Activated CD4-positive, alpha-beta T cell treated with anti-CD3 and anti-CD28 coated beads, Interleukin-2, amount 50 U/mL, for 1 hour (primary cell): ENCODE measurements at regions not wholly inside any gene's neighbourhood (a gene's known extent, or its start where the extent isn't known, plus 50 kb on each side); places are given as distances from the start of the nearest gene placed in this dataset.
"Not testable (repeated sequence)": the region's sequence is repeated elsewhere in the genome, so short reads cannot be mapped to it uniquely, and the experiment has no call there.

Experiments used
- DNase-seq: peaks from one replicate; pipeline ENCODE4 v3.0.0-alpha.2; 2020

DNA sequence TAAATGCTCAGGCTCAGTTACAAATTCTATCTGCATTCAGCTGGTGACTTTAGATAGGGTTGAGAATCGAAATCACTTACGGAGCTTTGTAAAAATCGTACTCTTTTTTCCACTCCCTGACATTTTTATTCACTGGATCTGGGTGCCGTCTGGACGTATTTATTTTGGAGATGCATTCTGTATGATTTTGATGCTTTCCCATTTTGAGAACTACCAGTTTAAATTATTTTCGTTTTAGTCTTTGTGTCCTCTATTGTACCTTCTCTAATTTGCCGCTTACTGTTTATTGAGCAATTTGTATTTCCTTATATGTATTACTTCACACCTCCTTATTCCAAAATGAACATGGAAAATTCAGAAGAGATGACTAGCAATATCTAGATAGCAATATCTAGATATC is 96.2 kb downstream of the FASLG start:
- DNase-seq: no peak

DNA sequence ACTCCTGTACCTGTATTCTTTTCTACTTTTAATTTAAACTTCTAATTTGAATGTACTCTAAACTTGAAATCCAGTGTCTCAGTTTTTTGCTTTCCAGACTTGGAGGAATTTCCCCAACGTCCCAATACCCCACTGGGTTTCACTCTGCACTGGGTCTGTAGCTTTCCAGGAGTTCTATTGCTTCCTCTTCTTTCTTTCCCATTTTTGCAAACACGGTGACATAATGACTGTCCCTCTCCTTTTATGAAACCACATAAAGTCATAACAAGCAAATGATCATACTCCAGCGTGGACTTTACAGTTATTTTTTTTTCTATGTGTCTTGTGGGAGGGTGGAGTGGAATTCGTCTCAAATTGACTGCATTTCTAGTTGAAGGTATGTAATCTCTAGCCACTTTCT is 97.1 kb downstream of the FASLG start:
- DNase-seq: no peak

DNA sequence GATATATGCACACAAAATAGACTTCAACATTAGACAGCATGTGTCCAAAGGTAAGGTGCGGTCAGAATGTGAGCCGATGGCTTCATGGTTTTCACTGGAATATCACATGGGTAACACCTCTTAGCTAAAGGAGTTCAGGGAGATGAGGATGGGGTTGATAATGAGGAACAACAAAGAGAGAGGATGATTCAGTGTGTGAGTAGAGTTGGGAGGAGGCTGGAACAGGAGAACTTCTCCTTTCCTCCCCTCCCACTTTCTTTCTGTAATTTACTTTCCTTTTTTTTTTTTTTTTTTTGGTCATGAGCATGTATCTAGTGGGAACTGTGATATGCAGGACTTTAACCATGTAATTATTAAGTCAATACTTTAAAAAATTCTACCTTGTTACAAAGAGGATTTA is 99.4 kb downstream of the FASLG start:
- DNase-seq: no peak

DNA sequence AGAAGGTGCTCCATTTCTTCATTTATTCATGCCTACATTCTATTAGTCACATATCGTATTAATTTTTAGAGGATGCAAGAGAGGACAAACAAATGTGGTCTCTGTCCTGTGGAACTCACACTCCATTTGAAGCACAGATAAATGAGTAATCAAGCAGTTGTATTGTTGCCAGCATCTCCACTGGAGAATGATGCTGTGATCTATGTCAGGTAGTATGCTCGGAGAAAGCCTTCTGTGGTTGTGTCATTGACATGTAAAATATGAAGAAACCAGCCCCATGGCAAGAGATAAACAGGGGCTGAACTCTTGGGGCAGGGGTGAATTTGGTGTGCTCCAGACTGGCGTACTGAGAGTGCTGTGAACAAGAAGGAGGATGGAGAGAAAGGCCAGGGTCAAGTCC is 101.2 kb downstream of the FASLG start:
- no peak for DNase-seq

DNA sequence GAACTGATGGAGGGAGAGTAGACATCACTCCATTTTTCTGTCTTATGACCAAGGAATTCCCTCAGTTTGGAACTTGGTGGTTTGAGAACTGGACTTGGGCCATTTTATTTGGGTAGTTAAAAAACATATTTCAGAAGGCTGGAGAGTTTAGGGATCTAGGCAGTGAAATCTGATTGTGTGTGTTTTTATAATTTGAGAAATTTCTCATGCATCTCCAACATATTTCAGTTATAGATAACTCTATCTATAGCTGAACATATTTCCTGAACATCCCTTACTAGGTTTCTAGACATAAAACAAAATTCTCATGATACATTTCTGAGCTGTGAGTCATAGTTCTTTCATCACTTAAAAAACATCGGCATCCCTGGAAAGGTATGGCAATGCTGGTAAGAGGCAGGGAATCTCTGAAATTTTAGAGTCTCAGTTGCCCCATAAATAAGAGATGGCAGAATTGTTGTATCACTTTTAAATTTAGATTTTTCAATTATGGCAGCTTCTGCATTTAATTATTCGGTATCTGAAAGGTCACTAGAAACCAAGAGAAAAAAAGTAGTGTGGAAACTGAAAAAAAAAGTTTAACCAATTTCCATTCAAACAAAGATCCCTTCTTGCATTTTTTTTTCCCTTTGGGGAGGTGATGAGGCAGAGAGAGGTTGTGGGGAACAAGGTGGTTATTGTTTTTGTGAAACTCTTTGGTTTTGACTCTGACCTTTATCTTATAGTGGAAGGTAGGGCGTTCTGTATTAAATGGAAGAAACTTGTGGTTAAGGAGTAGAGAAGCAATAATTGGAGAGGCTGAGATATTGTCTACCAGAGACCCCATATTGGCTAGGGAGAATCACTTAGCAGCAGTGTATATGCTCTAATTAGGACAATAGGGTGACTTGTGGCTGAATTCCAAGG is 102.9 kb downstream of the FASLG start:
- no peak for DNase-seq

DNA sequence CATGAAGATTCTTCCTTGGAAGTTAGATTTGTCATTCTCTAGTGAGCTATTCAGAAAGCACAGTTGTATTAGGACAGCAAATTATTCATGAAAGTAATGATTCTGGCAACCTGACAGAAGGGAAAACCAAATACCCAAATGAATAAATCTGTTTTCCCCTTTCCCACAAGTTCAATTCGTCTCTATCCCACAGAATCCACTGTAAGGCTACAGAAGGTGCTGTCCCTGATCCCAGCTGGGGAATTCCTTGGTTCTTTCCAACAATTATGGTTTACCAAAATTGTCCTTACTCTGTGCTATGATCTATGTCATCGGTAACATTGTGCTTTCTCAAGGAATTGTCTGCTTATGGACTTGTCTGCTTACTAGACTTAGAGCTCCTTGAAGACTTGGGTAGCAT is 104.2 kb downstream of the FASLG start:
- no peak for DNase-seq

DNA sequence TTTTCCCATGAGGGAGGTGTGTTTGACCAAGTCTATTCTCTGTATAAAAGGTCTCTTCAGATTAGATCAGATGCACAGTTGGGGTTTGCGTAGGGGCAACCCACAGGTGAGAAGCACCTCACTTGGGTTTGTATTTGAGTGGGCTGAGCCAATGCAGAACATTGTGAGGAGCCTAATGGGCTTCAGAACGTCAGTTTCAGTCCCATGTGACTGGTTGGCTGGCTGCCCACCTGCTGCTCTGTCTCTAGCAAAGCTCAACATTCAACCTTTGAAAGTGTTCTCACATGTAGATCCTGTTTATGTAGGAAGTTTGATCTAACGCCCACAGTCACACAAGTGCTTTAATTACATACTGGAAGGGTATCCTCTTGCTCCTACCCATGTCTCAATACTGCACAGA is 105.5 kb downstream of the FASLG start:
- DNase-seq: peak; percentile 10

DNA sequence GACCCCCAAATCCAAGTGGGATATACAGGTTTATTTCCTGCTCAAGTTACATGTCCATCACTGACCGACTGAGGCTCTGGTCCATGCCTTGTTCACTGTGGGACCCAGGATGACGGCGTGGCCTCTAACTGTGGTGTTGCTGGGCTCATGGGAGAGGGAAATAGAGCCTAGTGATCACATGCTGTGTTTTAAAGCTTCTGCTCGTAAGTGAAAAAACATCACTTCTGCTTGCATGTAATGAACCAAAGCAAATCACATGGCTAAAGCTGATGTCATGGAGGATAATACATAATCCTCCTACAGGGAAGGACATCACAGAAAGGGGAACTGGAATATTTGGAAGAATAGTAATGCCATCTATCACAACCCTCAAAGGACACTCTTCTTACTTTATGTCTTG is 107.6 kb downstream of the FASLG start:
- no peak for DNase-seq

DNA sequence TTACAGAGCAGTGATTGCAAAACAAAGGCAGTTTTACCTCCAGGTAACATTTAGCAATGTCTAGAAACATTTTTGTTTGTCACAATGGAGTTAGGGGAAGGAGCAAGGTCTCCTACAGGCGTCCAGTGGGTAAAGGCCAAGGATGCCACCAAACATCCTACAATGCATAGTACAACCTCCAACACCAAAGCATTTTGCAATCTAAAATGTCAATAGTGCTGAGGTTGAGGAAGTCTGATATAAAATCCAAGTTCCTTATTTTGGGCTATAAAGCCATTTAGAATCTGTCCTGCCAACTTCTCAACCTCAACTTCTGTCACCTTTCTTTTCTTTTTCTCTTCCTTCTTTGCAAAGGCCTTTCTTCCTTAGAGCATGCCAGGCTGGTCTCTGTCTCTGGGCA is 111.2 kb downstream of the FASLG start:
- DNase-seq: no peak

DNA sequence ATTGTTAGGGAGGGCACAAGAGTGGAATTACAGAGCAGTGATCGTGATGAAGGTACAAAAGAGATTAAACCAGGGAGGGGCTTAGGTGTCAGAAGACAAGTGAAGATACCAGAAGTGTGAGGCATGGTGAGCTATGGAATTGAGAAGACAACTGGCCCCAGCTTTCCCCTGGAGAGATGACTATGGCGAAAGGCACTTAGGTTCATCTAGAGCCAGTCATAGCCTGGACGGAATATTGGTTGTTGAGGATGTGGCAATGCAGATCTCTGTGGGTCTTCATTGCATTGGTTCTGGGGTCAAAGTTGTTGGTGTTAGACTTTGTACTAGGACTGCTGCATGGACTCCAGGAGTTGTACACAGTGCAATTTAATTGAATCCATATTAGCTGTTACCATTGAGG is 115.7 kb downstream of the FASLG start:
- no peak for DNase-seq

DNA sequence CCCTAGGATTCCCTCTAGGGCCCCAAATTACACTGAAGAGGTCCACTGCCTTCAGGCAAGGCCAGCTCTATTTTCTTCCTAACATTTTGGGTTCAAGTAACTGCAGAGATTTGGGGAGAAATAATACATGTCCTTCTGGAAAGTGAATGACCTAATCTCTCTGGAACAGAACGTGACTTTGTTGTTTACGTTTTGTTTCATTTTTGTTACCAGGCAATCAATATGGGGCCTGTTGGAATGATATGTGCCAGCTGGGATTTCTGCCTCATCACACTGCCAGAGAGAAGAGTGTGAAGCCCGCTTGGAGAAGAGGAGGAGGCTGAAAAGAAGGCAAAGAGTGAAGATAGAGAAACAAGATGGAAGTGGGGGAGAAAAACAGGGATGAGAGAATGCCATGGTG is 116.7 kb downstream of the FASLG start:
- no peak for DNase-seq

DNA sequence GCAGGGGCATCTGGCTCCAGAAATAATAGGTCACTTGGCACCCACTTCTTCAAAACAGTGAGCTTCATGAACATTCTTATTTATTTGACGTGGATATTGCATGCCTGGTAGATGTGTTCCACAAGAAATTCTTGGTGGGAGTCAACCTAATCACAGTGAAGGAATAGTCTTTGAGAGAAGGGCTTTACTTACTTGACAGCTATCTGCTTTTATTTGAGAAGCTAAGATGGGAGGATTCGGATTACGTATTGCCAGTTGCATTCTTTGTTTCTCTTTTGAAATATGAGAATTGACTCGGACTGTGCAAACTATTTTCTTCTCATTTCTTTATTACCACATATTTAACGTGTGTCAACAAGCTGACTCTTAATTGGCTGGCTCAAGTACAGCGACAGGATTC is 117.2 kb downstream of the FASLG start:
- DNase-seq: no peak

DNA sequence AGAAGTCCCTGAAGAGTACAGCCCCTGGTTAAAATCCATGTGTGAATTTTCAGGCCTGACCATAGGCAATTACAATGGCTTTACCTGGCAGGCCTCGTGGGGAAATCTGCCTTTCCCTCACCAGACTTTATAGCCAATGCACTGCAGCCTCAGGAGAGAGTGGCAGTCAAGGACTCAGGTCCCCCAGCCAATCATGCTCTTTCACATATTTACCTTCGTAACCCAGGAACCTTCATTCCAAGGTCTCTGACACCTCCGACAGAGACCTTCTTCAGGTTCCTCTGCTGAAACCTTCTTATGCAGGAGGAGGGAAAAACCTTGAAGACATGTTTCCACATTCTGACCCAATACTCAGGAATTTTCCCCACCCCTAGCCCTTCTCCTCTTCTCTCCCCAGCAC is 118.9 kb downstream of the FASLG start:
- no peak for DNase-seq

DNA sequence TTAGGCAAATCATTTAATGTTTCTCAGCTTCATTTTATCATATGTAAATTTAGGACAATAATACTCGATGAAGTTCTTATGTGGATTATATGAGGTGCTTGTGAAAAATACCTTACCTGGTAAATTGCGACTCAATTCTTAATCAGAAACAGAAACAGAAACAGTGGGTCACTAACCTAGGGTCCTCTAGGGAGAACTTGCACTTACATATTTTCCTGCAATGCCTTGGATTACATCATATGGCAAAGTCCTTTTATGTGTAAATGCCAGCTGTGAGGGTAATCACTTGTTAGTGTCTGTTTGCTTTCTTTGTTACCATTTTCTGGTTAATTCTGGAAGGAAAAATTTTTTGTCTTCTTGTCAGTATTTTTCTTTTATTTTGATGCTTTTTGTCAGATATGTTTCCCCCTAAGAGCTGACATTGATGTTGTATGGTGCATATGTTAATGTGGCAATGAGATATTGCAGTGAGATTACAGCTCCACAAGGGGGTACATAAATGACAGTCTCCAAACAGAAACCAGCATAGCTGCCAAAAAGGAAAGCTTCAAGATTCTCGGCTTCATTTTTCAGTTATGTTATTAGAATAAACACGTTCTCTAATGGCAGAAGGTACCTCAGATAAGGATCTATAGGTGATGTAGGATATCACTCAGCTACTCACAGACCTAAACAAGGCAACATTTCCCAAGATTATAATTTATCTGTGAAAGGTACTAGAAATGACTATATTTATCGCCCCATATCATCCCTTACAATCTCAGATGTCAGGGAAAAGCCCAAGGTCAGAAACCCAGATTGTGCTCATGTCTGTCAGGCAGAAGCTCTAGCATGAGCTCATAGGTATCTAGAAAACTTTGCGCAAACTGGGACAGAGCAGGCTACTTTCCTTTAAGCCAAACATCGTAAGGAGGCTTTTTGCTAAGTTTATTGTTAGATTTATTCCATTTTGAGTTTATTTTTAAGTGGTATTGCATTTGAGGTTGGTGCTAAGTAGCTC is 119.9 kb downstream of the FASLG start:
- DNase-seq: no peak

DNA sequence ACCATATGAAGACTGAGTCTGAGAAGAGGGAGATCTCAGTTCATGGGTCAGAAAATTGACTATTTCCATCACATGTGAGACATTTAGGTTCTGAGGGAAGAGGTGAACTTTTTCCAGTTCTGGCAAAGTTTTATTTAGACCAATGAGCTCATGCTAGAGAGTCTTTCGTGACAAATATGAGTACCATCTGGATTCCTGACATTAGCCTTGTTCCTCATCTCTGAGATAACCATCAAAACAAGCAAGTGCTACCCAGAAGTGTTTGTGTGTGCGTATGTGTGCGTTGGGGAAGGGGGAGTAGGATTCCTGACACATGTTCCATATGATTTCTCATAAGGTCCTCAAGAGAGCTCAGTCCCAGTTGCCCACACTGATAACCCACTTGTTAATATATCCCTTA is 120.6 kb downstream of the FASLG start:
- DNase-seq: no peak

DNA sequence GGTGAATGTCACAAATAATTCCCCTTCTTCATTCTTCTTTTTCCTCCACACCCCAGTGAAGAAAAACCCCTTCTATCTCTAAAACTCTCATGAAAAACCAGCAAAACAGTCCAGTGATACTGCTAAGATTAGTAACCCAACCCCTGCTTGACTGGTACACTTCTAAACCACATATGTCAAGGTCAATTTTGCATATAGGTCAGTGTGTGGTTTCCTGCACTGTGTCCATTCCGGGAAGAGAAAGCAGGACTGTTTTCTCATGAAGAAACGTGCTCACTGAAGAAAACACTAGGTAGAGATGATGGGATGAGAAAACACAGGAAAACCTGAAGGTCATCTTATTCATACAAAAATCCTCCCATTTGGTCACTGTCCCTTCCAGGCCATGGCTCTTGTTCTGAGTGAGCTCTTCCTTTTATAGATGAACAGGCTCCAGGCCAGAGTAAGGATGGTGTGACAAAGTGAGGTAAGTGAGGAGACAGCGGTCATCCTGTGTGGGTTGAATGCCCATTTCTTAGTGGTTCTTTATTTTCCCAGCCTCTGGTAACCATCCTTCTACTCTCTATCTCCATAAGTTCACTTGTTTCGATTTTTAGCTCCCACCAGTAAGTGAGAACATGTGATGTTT is 122.7 kb downstream of the FASLG start:
- no peak for DNase-seq

DNA sequence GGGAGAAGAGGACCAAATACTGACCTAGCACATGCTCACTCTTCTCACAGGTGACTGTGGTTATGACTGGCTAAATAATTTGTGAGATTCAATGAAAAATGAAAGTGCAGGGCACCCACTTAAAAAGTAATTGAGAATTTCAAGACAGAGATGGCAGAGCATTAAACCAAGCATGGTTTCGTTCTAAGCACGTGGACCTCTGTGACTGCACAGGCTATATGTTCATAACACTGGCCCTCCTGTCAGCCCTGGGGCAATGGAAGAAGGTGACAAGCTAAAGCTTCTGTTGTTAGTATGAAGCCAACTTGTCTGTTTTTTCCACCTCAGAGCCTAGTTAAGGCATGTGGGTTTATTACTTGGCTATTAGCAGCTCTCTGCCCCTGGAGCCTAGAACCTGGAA is 130.9 kb downstream of the FASLG start:
- no peak for DNase-seq

DNA sequence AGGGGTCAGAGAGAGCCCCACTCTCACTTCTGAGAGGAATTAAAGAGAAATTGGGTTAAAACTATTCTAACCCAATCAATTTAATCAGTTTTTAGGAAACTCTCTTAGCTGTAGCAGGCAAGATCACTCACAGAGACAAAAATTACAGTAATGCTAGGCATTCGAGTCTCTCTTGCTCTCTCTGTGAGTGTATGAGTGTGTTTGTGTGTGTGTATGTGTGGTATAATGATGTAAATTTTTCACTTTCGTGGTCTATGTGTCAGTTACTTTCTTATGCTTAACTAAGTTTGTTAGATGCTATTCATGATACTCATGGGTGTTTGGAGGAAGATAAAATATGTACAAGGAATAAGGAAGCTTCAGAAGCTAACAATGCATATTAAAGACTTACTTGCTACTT is 131.3 kb downstream of the FASLG start:
- no peak for DNase-seq

DNA sequence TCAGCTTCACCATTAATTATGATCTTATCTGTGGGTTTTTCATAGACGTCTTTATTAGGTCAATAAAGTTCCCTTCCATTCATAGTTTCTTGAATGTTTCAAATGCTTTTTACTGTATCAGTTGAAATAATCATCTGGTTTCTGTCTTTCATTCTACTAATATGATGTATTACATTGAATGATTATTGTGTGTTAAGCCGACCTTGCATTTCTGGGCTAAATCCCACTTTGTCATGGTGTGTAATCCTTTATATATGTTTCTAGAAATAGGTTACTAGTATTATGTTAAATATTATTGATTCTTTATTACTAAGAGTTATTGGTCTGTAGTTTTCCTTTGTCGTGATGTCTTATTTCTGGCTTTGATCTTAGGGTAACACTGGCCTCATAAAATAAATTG is 134.9 kb downstream of the FASLG start:
- DNase-seq: no peak

DNA sequence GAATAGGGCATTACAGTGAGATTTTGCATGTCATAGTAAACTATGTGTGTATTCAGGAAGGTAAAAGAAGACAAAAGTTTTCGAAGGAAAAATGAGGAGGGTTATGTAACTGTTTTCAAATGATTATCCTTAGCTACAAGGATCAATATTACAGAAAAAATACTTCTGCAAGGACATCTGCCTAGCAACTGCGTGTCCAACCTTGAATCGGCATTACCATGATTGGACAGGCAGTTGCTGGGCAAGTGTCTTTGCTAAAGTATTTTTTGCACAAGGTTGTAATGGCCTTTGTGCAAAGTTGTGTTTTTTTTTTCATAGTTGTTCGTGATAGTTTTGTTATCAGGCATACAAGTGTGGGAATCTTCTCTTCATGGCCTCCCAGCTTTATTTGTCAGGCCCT is 136.8 kb downstream of the FASLG start:
- no peak for DNase-seq

DNA sequence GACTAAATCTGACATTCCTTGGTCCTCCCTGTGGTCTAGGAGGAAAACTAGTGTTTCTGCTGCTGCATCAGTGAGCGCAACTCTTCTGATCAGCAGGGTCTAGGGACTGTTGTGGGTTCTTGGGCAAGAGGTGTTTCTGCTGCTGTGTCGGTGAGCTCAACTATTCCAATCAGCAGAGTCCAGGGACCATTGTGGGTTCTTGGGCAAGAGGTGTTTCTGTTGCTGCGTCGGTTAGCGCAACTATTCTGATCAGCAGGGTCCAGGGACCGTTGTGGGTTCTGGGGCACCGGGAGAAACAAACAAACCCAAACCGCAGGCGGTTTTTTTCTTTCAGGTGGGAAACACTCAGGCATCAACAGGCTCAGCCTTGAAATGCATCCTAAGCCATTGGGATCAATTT is 140.9 kb downstream of the FASLG start:
- not testable (repeated sequence) for DNase-seq

DNA sequence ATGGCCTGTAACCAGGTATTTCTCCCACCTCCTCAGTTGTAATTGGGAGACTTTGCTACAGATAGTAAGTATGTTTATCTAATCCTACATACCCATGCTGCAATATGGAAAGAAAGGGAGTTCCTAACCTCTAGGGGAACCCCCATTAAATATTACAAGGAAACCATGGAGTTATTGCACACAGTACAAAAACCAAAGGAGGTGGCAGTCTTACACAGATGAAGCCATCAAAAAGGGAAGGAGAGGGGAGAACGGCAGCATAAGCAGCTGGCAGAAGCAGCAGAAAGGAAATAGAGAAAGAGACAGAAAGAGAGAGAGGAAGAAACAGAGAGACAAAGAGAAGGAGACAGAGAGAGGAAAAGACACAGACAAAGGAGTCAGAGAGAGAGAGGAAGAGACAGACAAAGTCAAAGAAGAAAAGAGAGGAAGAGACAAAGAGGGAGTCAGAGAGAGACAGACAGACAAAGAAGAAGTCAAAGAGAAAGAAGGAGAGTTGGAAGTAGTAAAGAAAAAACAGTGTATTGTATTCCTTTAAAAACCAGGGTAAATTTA is 142.9 kb downstream of the FASLG start:
- no peak for DNase-seq

DNA sequence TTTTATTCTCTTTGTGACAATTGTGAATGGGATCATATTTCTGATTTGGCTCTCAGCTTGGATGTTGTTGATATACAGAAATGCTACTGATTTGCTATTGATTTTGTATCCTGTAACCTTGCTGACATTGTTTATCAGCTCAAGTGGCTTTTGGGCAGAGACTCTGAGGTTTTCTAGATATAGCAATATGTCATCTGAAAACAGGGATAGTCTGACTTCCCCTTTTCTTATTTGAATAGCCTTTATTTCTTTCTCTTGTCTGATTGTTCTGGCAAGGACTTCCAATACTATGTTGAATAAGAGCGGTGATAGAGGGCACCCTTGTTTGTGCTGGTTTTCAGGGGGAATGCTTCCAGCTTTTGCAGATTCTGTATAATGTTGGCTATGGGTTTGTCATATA is 150.8 kb downstream of the FASLG start:
- DNase-seq: no peak
